ENCODE measurements at regions not wholly inside any gene's neighbourhood (a gene's known extent, or its start where the extent isn't known, plus 50 kb on each side); places are given as distances from the start of the nearest gene placed in this dataset.
A peak's percentile ranks its signal among the peaks of the same experiment; 100 is the strongest.

- TF ChIP-seq, protein P1, sequence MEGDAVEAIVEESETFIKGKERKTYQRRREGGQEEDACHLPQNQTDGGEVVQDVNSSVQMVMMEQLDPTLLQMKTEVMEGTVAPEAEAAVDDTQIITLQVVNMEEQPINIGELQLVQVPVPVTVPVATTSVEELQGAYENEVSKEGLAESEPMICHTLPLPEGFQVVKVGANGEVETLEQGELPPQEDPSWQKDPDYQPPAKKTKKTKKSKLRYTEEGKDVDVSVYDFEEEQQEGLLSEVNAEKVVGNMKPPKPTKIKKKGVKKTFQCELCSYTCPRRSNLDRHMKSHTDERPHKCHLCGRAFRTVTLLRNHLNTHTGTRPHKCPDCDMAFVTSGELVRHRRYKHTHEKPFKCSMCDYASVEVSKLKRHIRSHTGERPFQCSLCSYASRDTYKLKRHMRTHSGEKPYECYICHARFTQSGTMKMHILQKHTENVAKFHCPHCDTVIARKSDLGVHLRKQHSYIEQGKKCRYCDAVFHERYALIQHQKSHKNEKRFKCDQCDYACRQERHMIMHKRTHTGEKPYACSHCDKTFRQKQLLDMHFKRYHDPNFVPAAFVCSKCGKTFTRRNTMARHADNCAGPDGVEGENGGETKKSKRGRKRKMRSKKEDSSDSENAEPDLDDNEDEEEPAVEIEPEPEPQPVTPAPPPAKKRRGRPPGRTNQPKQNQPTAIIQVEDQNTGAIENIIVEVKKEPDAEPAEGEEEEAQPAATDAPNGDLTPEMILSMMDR (IDR thresholded peaks at IDR 0.05; ENCODE audit: insufficient read depth, low read length, severe bottlenecking) = no peak
- no peaks in the 10 kb centered on the region for H3K27me3 ChIP-seq (ENCODE audit: control insufficient read depth, insufficient read depth, low read length)
- DNase-seq (ENCODE audit: low read depth) (no peak), FAIRE-seq (no peak)
- H3K36me3 ChIP-seq (ENCODE audit: control insufficient read depth, insufficient read depth, low read length) = no peaks in the 10 kb centered on the region
- H3K4me3 ChIP-seq (ENCODE audit: low read depth, low read length) = no peak overlapping the region
Observed at GRCh38 chr10:89829262-89829886, 128.0 kb downstream of the KIF20B start.

- no peak for FAIRE-seq
Observed at GRCh38 chr10:89829887-89830269, 128.5 kb downstream of the KIF20B start.

DNA sequence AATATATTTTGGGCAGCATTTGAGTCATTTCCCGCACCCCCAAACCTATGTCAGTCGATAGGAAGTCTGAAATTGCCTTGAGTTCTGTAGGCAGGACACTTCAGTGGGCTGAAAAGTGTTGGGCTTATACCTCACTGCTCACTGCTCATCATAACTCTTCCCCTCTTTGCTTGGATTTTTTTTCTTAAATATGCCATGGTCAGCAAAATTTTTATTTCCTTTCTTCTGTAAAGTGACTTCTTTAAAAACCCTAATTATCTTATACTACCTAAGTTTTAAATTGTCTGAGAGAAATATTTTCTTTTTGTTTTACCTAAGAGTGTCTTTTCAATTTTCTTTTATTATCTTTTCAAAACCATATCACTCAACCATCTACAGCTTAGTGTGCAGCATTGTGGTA is 129.2 kb downstream of the KIF20B start:
- DNase-seq (ENCODE audit: low read depth) (no peak), FAIRE-seq (no peak)
- TF ChIP-seq, protein P1 (IDR thresholded peaks at IDR 0.05; ENCODE audit: insufficient read depth, low read length, severe bottlenecking) = no peak
- Histone ChIP-seq H3K4me3 (ENCODE audit: low read depth, low read length) (no peak overlapping the region), H3K27me3 (ENCODE audit: control insufficient read depth, insufficient read depth, low read length) (no peaks in the 10 kb centered on the region), H3K36me3 (ENCODE audit: control insufficient read depth, insufficient read depth, low read length) (no peaks in the 10 kb centered on the region)

More at GRCh38 chr10:89829887-89830269, 128.5 kb downstream of the KIF20B start:
- Histone ChIP-seq H3K4me3 (ENCODE audit: low read depth, low read length) (no peak overlapping the region), H3K27me3 (ENCODE audit: control insufficient read depth, insufficient read depth, low read length) (no peaks in the 10 kb centered on the region), H3K36me3 (ENCODE audit: control insufficient read depth, insufficient read depth, low read length) (no peaks in the 10 kb centered on the region)
- DNase-seq (ENCODE audit: low read depth) = no peak
- TF ChIP-seq, protein P1 (IDR thresholded peaks at IDR 0.05; ENCODE audit: insufficient read depth, low read length, severe bottlenecking) = no peak

DNA sequence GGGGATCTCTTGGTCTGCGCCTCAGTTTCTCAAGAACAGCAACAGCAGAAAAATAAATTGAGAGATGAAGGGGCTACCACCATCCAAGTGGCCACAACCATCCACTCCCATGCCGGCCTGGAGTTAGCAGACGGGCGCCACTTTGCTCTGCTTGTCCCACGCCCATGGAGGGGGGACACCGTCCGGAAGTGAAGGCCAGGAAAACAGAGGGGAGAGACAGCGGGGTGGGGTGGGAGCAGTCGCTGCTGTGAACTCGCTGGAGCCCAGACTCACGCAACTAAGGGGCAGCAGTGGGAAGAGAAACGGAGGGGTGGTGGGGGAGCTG is 135.4 kb downstream of the KIF20B start:
- TF ChIP-seq, protein P1 (IDR thresholded peaks at IDR 0.05; ENCODE audit: insufficient read depth, low read length, severe bottlenecking) = no peak
- H3K27me3 ChIP-seq (ENCODE audit: control insufficient read depth, insufficient read depth, low read length) = no peaks in the 10 kb centered on the region
- H3K4me3 ChIP-seq (ENCODE audit: low read depth, low read length) = peak overlapping the region; percentile 72
- no peak for DNase-seq (ENCODE audit: low read depth)
- H3K36me3 ChIP-seq (ENCODE audit: control insufficient read depth, insufficient read depth, low read length) = no peaks in the 10 kb centered on the region
- no peak for FAIRE-seq

DNA sequence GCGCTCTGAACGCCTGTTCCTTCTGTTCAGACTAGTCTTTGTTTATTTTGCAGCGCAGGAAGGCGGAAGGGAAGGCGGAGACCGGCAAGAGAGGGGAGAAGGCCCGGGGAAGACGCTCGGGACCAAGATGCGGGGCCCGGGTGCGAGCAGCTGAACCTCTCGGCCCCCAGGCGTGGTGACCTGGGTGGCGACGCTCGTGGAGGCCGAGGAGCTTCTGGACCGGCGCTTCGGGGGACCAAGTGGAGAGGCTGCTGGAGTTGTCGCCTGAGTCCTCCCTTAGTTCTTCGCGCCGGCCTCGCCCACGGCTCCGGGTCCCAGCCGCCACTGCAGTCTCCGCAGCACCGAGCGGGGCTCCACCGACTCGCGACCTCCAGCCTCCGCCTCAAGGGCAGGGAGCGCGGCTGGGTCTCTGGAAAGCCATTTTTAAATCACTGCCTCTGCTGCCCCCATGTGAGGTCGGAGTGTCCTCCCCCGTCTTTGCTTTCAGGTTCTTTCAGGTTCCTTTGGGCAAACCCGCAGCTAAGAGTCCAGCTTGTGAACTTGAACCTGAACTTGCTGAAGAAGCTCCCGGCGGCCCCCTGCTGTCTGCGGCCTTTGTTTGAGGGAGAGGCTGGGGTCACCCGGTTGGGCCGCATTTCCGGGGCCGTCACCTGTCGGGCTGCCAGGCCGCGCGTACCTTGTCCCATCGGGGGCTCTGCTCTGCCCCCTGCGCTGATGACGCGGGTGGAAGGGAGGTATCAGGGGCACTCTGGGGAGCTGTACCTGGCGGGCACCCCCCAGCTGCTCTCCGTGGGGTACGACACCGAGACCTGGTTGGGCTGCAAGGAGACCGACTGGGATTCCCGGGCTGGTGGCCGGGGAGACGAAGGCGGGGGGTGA is 136.0 kb downstream of the KIF20B start:
- FAIRE-seq (no peak), DNase-seq (ENCODE audit: low read depth) (peak; percentile 15)
- Histone ChIP-seq H3K36me3 (ENCODE audit: control insufficient read depth, insufficient read depth, low read length) (no peaks in the 10 kb centered on the region), H3K4me3 (ENCODE audit: low read depth, low read length) (peak overlapping the region; percentile 72), H3K27me3 (ENCODE audit: control insufficient read depth, insufficient read depth, low read length) (no peaks in the 10 kb centered on the region)
- TF ChIP-seq, protein P1 (IDR thresholded peaks at IDR 0.05; ENCODE audit: insufficient read depth, low read length, severe bottlenecking) = no peak
